ENCODE measurements at regions not wholly inside any gene's neighbourhood (a gene's known extent, or its start where the extent isn't known, plus 50 kb on each side); places are given as distances from the start of the nearest gene placed in this dataset.

- no peak overlapping the region for H4K91ac ChIP-seq (ENCODE audit: insufficient read length, low read depth, low read length)
- no peaks in the 10 kb centered on the region for H4K20me1 ChIP-seq (ENCODE audit: control insufficient read depth, insufficient read depth, insufficient read length)
- H3T11ph ChIP-seq (ENCODE audit: low read length): no peak overlapping the region
- no peaks in the 10 kb centered on the region for H3K4me1 ChIP-seq (ENCODE audit: insufficient read depth, low read length)
- no peaks in the 10 kb centered on the region for H3K23me2 ChIP-seq (ENCODE audit: insufficient read length, low read depth, low read length, poor library complexity, severe bottlenecking)
- Mint-ChIP-seq H3K4me3 (no peak overlapping the region), H3K27me3 (ENCODE audit: low read depth) (no peaks in the 10 kb centered on the region), H3K9me3 (peaks cover 21% of the 10 kb centered on the region in 2 experiments), H3K27ac (no peak overlapping the region), H3K36me3 (ENCODE audit: insufficient read depth in 1 of 3, low read depth in 3 of 3) (peaks cover 6 to 23% (median 8%) of the 10 kb centered on the region in 3 experiments), H3K4me1 (peaks cover 20 to 22% of the 10 kb centered on the region in 2 experiments)
- H3K4me2 ChIP-seq (ENCODE audit: insufficient read depth, insufficient read length, low read length): no peak overlapping the region
- no peak overlapping the region for H2BK5ac ChIP-seq (ENCODE audit: insufficient read length, low read length)
- no peak overlapping the region for H2BK15ac ChIP-seq (ENCODE audit: low read depth, low read length)
- H4K8ac ChIP-seq (replicated peaks; ENCODE audit: insufficient read length, low read depth, low read length): no peak overlapping the region
- H3K4ac ChIP-seq (ENCODE audit: low read depth, low read length): no peak overlapping the region
- WGBS (ENCODE audit: extremely low coverage, insufficient read length, low lambda C conversion rate): no CpG with 5 or more reads among the region's 3 CpGs
- H3K9me3 ChIP-seq (ENCODE audit: control insufficient read depth, low read depth, low read length): no peaks in the 10 kb centered on the region
- DNase-seq: no peak
- H3K79me1 ChIP-seq (ENCODE audit: insufficient read depth, low read depth, low read length, poor library complexity, severe bottlenecking): no peaks in the 10 kb centered on the region
- no peak overlapping the region for H3K14ac ChIP-seq (ENCODE audit: insufficient read depth, low read length)
- no peak overlapping the region for H3K23ac ChIP-seq (ENCODE audit: insufficient read length, low read depth, low read length)
- TF ChIP-seq, protein P1, sequence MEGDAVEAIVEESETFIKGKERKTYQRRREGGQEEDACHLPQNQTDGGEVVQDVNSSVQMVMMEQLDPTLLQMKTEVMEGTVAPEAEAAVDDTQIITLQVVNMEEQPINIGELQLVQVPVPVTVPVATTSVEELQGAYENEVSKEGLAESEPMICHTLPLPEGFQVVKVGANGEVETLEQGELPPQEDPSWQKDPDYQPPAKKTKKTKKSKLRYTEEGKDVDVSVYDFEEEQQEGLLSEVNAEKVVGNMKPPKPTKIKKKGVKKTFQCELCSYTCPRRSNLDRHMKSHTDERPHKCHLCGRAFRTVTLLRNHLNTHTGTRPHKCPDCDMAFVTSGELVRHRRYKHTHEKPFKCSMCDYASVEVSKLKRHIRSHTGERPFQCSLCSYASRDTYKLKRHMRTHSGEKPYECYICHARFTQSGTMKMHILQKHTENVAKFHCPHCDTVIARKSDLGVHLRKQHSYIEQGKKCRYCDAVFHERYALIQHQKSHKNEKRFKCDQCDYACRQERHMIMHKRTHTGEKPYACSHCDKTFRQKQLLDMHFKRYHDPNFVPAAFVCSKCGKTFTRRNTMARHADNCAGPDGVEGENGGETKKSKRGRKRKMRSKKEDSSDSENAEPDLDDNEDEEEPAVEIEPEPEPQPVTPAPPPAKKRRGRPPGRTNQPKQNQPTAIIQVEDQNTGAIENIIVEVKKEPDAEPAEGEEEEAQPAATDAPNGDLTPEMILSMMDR (conservative IDR thresholded peaks at IDR 0.05): no peak
- no peak overlapping the region for H2BK20ac ChIP-seq (ENCODE audit: low read depth, low read length, poor library complexity, severe bottlenecking)
- no peaks in the 10 kb centered on the region for H3K79me2 ChIP-seq (ENCODE audit: insufficient read depth, low read length)
- H3K27me3 ChIP-seq (ENCODE audit: insufficient read depth, low read length): no peaks in the 10 kb centered on the region
- H3K18ac ChIP-seq (ENCODE audit: insufficient read length, low read depth, low read length): no peak overlapping the region
- H2BK120ac ChIP-seq (ENCODE audit: low read depth, low read length, poor library complexity, severe bottlenecking): no peak overlapping the region
- H3K56ac ChIP-seq (ENCODE audit: insufficient read length, low read depth, low read length): no peak overlapping the region
- no peak overlapping the region for H3K9ac ChIP-seq (ENCODE audit: extremely low read depth, insufficient read length, low read length)
- H2AK5ac ChIP-seq (ENCODE audit: insufficient read length, low read length): no peak overlapping the region
- no peak overlapping the region for H4K5ac ChIP-seq (ENCODE audit: insufficient read length, low read depth, low read length)
- H2BK12ac ChIP-seq (ENCODE audit: insufficient read length, low read depth, low read length): no peak overlapping the region
- no peak overlapping the region for H3K27ac ChIP-seq (ENCODE audit: insufficient read length, low read depth, low read length)
- H2AFZ ChIP-seq (ENCODE audit: low read length): no peak overlapping the region
Measured at GRCh38 chr3:21174461-21174860, 576.5 kb downstream of the ZNF385D start.

Data from H9 (cell line).